ENCODE measurements at regions not wholly inside any gene's neighbourhood (a gene's known extent, or its start where the extent isn't known, plus 50 kb on each side); places are given as distances from the start of the nearest gene placed in this dataset.

GRCh38 chr3:87607234-87607633 lies 330.9 kb upstream of the POU1F1 start:
- Histone ChIP-seq H3K4me2 (ENCODE audit: low read depth, low read length) (no peak overlapping the region), H4K20me1 (ENCODE audit: insufficient read depth, low read length) (no peaks in the 10 kb centered on the region), H3K4me3 (ENCODE audit: low read length) (no peak overlapping the region)

GRCh38 chr3:87595798-87596197 lies 319.4 kb upstream of the POU1F1 start:
- Histone ChIP-seq H3K4me3 (ENCODE audit: low read length) (no peak overlapping the region), H3K79me2 (ENCODE audit: low read length) (no peaks in the 10 kb centered on the region), H3K4me2 (ENCODE audit: low read depth, low read length) (no peak overlapping the region), H3K27ac (ENCODE audit: low read length) (no peak overlapping the region), H3F3A (ENCODE audit: insufficient read depth, low read length) (no peaks in the 10 kb centered on the region), H3K9ac (ENCODE audit: low read length) (no peak overlapping the region), H3K27me3 (replicated peaks; ENCODE audit: insufficient read depth, low read length) (no peaks in the 10 kb centered on the region), H2AFZ (ENCODE audit: low read length) (no peak overlapping the region), H3K9me3 (replicated peaks; ENCODE audit: insufficient read depth, low read length) (no peaks in the 10 kb centered on the region), H3K9me2 (replicated peaks; ENCODE audit: insufficient read depth, low read length) (no peaks in the 10 kb centered on the region), H3K4me1 (ENCODE audit: low read length) (no peaks in the 10 kb centered on the region), H4K20me1 (ENCODE audit: insufficient read depth, low read length) (no peaks in the 10 kb centered on the region), H3K36me3 (replicated peaks; ENCODE audit: insufficient read depth, low read length) (no peaks in the 10 kb centered on the region)
- no peak for TF ChIP-seq CTCF (IDR thresholded peaks at IDR 0.05; ENCODE audit: low read length)
- no peak for DNase-seq

More at GRCh38 chr3:87607234-87607633, 330.9 kb upstream of the POU1F1 start:
- TF ChIP-seq EZH2 (optimal IDR thresholded peaks at IDR 0.05; ENCODE audit: low read depth, low read length) (no peak), CTCF (IDR thresholded peaks at IDR 0.05; ENCODE audit: low read length) (no peak), EZH2phosphoT487 (IDR thresholded peaks at IDR 0.05; ENCODE audit: low read length) (no peak)
- Histone ChIP-seq H3K36me3 (replicated peaks; ENCODE audit: insufficient read depth, low read length) (no peaks in the 10 kb centered on the region), H2AFZ (ENCODE audit: low read length) (no peak overlapping the region), H3K4me1 (ENCODE audit: low read length) (no peaks in the 10 kb centered on the region), H3K9me3 (replicated peaks; ENCODE audit: insufficient read depth, low read length) (no peaks in the 10 kb centered on the region), H3K9me2 (replicated peaks; ENCODE audit: insufficient read depth, low read length) (no peaks in the 10 kb centered on the region), H3F3A (ENCODE audit: insufficient read depth, low read length) (no peaks in the 10 kb centered on the region), H3K27me3 (replicated peaks; ENCODE audit: insufficient read depth, low read length) (no peaks in the 10 kb centered on the region), H3K79me2 (ENCODE audit: low read length) (no peaks in the 10 kb centered on the region), H3K27ac (ENCODE audit: low read length) (no peak overlapping the region), H3K9ac (ENCODE audit: low read length) (no peak overlapping the region)
- no peak for DNase-seq

- no peaks in the 10 kb centered on the region for H3K9me2 ChIP-seq (replicated peaks; ENCODE audit: insufficient read depth, low read length)
- H4K20me1 ChIP-seq (ENCODE audit: insufficient read depth, low read length) = no peaks in the 10 kb centered on the region
- H3K4me2 ChIP-seq (ENCODE audit: low read depth, low read length) = no peak overlapping the region
- no peak overlapping the region for H2AFZ ChIP-seq (ENCODE audit: low read length)
- H3K27ac ChIP-seq (ENCODE audit: low read length) = no peak overlapping the region
- H3F3A ChIP-seq (ENCODE audit: insufficient read depth, low read length) = no peaks in the 10 kb centered on the region
- no peaks in the 10 kb centered on the region for H3K36me3 ChIP-seq (replicated peaks; ENCODE audit: insufficient read depth, low read length)
- no peak for DNase-seq
- H3K4me1 ChIP-seq (ENCODE audit: low read length) = no peaks in the 10 kb centered on the region
- H3K79me2 ChIP-seq (ENCODE audit: low read length) = no peaks in the 10 kb centered on the region
- no peak for TF ChIP-seq CTCF (IDR thresholded peaks at IDR 0.05; ENCODE audit: low read length)
- no peak for TF ChIP-seq EZH2phosphoT487 (IDR thresholded peaks at IDR 0.05; ENCODE audit: low read length)
- TF ChIP-seq EZH2 (optimal IDR thresholded peaks at IDR 0.05; ENCODE audit: low read depth, low read length) = no peak
- H3K9ac ChIP-seq (ENCODE audit: low read length) = no peak overlapping the region
- no peaks in the 10 kb centered on the region for H3K9me3 ChIP-seq (replicated peaks; ENCODE audit: insufficient read depth, low read length)
- no peaks in the 10 kb centered on the region for H3K27me3 ChIP-seq (replicated peaks; ENCODE audit: insufficient read depth, low read length)
- H3K4me3 ChIP-seq (ENCODE audit: low read length) = no peak overlapping the region
Measured at GRCh38 chr3:87581240-87581639, 304.9 kb upstream of the POU1F1 start.
